ENCODE measurements at regions not wholly inside any gene's neighbourhood (a gene's known extent, or its start where the extent isn't known, plus 50 kb on each side); places are given as distances from the start of the nearest gene placed in this dataset.

DNA sequence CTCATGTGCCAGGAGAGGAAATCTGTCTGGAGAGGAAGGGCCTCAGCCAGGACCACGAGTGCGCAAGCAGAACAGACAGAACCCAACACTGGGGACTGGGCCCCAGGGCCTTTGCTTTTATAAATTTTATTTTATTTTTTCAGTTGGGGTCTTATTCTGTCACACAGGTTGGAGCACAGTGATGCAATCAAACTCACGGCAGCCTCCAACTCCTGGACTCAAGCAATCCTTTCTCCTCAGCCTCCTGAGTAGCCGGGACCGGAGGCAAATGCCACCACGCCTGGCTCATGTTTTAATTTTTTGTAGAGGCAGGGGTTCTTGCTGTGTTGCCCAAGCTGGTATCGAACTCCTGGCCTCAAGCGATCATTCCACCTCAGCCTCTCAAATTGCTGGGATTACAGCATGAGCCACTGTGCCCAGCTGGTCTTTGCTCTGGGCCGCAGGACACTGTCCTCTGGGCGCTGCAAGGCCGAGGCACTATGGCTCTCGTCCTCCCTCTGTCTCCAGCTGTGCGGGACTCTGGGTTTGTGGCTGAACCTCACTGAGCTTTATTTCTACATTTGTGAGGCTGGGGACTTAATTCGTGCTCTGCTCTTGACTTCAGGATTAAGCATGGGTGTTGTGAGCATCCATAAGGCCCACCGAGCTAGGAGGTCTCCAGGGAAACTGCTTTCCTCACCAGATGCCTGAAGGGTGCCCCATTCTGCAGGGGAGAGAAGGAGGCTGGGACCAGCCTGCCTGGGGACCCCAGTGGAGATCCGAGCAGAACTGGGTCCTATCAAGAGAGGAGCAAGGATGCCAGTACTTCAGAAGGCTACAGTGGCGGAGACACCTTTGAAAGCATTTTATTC, 144.2 kb upstream of the VSTM2B start:
- H3K4me1 ChIP-seq: no peaks in the 10 kb centered on the region
- 16% methylated on average over 17 of the region's 17 CpGs for WGBS (ENCODE audit: missing lambda C conversion rate)

DNA sequence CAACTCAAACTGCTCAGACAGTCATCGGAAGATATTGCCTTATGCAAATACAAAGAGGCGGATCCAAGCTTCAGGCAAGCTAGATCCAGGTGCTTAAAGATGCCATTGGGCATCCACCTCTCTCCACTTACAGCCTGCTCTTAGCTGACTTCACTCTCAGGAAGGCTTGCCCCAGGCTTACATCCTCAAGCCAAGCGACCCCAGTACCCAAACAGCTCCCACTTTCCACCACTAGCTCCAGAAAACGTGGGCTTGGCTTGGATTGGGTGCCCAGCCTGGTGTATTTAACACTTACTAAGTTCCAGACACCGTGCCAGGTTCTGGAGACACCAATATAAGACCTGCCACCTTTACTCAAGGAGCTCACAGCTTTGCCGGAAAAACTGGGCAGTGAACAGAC, 142.1 kb upstream of the VSTM2B start:
- FAIRE-seq (no peak), DNase-seq (ENCODE audit: low read depth in 1 of 2, low spot score in 1 of 2) (no peak), ATAC-seq (no peak)
- no peak overlapping the region for H3K4me3 ChIP-seq
- H3K4me2 ChIP-seq: no peak overlapping the region
- CTCF ChIA-PET: interaction anchor here (0.6 to 1.2 kb wide), 2 partner anchors 88 to 137 kb away, joined by 3 read pairs; no protein-coding TSS in a partner anchor
- POLR2A ChIA-PET: no interaction called here
- no peak for TF ChIP-seq MYC (IDR thresholded peaks at IDR 0.05; ENCODE audit: borderline replicate concordance, low read length)
- TF ChIP-seq, protein P1, sequence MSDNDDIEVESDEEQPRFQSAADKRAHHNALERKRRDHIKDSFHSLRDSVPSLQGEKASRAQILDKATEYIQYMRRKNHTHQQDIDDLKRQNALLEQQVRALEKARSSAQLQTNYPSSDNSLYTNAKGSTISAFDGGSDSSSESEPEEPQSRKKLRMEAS (IDR thresholded peaks at IDR 0.05): no peak
- no peak for TF ChIP-seq EHF (CRISPR knock-in tag; IDR thresholded peaks at IDR 0.05)
- TF ChIP-seq PHF8 (IDR thresholded peaks at IDR 0.05; ENCODE audit: borderline replicate concordance, low read depth): no peak
- no peak for TF ChIP-seq MAZ (IDR thresholded peaks at IDR 0.05; ENCODE audit: borderline replicate concordance, low read depth, low read length)
- TF ChIP-seq, protein P2, sequence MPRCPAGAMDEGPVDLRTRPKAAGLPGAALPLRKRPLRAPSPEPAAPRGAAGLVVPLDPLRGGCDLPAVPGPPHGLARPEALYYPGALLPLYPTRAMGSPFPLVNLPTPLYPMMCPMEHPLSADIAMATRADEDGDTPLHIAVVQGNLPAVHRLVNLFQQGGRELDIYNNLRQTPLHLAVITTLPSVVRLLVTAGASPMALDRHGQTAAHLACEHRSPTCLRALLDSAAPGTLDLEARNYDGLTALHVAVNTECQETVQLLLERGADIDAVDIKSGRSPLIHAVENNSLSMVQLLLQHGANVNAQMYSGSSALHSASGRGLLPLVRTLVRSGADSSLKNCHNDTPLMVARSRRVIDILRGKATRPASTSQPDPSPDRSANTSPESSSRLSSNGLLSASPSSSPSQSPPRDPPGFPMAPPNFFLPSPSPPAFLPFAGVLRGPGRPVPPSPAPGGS (IDR thresholded peaks at IDR 0.05): no peak
- no peak for TF ChIP-seq KDM5A (IDR thresholded peaks at IDR 0.05)
- no peak for TF ChIP-seq JUNB (IDR thresholded peaks at IDR 0.05)
- TF ChIP-seq FOSL2 (IDR thresholded peaks at IDR 0.05): no peak
- TF ChIP-seq FOSL2 (CRISPR knock-in tag; IDR thresholded peaks at IDR 0.05): no peak
- TF ChIP-seq, protein P3, sequence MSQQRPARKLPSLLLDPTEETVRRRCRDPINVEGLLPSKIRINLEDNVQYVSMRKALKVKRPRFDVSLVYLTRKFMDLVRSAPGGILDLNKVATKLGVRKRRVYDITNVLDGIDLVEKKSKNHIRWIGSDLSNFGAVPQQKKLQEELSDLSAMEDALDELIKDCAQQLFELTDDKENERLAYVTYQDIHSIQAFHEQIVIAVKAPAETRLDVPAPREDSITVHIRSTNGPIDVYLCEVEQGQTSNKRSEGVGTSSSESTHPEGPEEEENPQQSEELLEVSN (IDR thresholded peaks at IDR 0.05; ENCODE audit: borderline replicate concordance, low read depth): no peak
- TF ChIP-seq CHD4 (IDR thresholded peaks at IDR 0.05; ENCODE audit: borderline replicate concordance): no peak
- no peak for TF ChIP-seq RARB (CRISPR knock-in tag; IDR thresholded peaks at IDR 0.05)
- TF ChIP-seq NPAS2 (CRISPR knock-in tag; IDR thresholded peaks at IDR 0.05; ENCODE audit: borderline replicate concordance): no peak
- no peak for TF ChIP-seq GATA3 (IDR thresholded peaks at IDR 0.05; ENCODE audit: borderline replicate concordance)
- no peak for TF ChIP-seq POLR2A (IDR thresholded peaks at IDR 0.05; ENCODE audit: low read length)
- no peak for TF ChIP-seq RCOR1 (IDR thresholded peaks at IDR 0.05; ENCODE audit: low read depth, low read length)
- TF ChIP-seq SREBF2 (IDR thresholded peaks at IDR 0.05): no peak
- no peak for TF ChIP-seq JUN (IDR thresholded peaks at IDR 0.05)
- TF ChIP-seq, protein P4, sequence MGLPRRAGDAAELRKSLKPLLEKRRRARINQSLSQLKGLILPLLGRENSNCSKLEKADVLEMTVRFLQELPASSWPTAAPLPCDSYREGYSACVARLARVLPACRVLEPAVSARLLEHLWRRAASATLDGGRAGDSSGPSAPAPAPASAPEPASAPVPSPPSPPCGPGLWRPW (IDR thresholded peaks at IDR 0.05): no peak
- TF ChIP-seq HOXA7 (CRISPR knock-in tag; IDR thresholded peaks at IDR 0.05): no peak
- H3K9me3 ChIP-seq: no peaks in the 10 kb centered on the region
- WGBS (ENCODE audit: missing lambda C conversion rate): 6% methylated on average over 6 of the region's 6 CpGs
- no peaks in the 10 kb centered on the region for H3K4me1 ChIP-seq
- no peak overlapping the region for H3K27ac ChIP-seq

More for the DNA sequence above, 144.2 kb upstream of the VSTM2B start:
- DNase-seq (ENCODE audit: low read depth in 1 of 2, low spot score in 1 of 2) (no peak), ATAC-seq (no peak), FAIRE-seq (no peak)
- no peak for TF ChIP-seq NR3C1 (IDR thresholded peaks at IDR 0.05)
- TF ChIP-seq HOXA7 (CRISPR knock-in tag; IDR thresholded peaks at IDR 0.05): no peak
- no peak for TF ChIP-seq TFCP2L1 (CRISPR knock-in tag; IDR thresholded peaks at IDR 0.05)
- no peak for TF ChIP-seq EHF (CRISPR knock-in tag; IDR thresholded peaks at IDR 0.05)
- no peak for TF ChIP-seq KDM5A (IDR thresholded peaks at IDR 0.05)
- no peak for TF ChIP-seq POLR2AphosphoS2 (conservative IDR thresholded peaks at IDR 0.05; ENCODE audit: low read length)
- TF ChIP-seq ZFP36 (IDR thresholded peaks at IDR 0.05; ENCODE audit: borderline replicate concordance, partially characterized antibody): no peak
- no peak for TF ChIP-seq RAD21 (conservative IDR thresholded peaks at IDR 0.05 in 1 of 2, IDR thresholded peaks at IDR 0.05 in 1 of 2)
- TF ChIP-seq EHMT2 (IDR thresholded peaks at IDR 0.05; ENCODE audit: low read depth): no peak
- TF ChIP-seq, protein P5, sequence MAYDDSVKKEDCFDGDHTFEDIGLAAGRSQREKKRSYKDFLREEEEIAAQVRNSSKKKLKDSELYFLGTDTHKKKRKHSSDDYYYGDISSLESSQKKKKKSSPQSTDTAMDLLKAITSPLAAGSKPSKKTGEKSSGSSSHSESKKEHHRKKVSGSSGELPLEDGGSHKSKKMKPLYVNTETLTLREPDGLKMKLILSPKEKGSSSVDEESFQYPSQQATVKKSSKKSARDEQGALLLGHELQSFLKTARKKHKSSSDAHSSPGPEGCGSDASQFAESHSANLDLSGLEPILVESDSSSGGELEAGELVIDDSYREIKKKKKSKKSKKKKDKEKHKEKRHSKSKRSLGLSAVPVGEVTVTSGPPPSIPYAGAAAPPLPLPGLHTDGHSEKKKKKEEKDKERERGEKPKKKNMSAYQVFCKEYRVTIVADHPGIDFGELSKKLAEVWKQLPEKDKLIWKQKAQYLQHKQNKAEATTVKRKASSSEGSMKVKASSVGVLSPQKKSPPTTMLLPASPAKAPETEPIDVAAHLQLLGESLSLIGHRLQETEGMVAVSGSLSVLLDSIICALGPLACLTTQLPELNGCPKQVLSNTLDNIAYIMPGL (CRISPR knock-in tag; IDR thresholded peaks at IDR 0.05; ENCODE audit: borderline replicate concordance): no peak
- TF ChIP-seq FOSB (CRISPR knock-in tag; IDR thresholded peaks at IDR 0.05): no peak
- TF ChIP-seq, protein P6, sequence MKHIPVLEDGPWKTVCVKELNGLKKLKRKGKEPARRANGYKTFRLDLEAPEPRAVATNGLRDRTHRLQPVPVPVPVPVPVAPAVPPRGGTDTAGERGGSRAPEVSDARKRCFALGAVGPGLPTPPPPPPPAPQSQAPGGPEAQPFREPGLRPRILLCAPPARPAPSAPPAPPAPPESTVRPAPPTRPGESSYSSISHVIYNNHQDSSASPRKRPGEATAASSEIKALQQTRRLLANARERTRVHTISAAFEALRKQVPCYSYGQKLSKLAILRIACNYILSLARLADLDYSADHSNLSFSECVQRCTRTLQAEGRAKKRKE (CRISPR knock-in tag; IDR thresholded peaks at IDR 0.05; ENCODE audit: low read depth): no peak
- no peak overlapping the region for H3K4me3 ChIP-seq
- H3K4me2 ChIP-seq: no peak overlapping the region
- no peak overlapping the region for H3K27ac ChIP-seq
- CTCF ChIA-PET: interaction anchor here (0.9 to 1.0 kb wide), 2 partner anchors 12 to 41 kb away, joined by 3 to 4 read pairs; no protein-coding TSS in a partner anchor
- POLR2A ChIA-PET: no interaction called here
- no peaks in the 10 kb centered on the region for H3K9me3 ChIP-seq

Data from A549 (cell line).